ENCODE measurements at regions not wholly inside any gene's neighbourhood (a gene's known extent, or its start where the extent isn't known, plus 50 kb on each side); places are given as distances from the start of the nearest gene placed in this dataset.

DNA sequence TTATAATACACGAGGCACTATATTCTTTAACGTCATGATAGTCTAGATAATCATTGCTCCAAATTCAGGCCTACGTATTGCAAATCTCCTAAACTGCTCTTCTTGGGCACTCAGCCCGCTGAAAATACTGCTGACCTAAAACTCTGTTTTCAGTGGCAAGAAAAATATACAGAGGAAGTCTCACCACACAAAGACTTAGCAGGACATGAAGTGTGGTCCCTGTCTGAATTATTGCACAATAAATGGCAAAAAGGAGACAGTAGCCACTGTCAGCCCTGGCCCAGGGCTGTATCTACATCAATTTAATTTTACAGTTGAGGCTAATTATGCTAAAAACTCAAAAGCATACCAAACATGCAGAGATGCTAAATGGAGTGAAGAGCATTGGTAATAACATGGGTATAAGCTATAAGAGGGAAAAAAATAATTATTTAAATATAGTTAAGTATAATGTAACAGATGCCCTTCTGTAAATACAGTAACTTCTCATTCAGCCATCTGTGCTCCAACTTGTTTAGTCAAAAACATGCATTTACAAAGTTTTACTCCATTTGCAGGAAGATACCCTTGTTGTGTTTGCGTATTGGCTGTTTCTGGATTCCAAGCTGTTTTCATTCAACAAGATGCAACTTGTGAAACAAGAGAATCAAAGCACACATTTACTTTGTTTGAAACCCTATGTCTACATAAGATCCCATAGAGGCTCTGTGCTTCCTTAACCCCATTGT is 800.0 kb upstream of the LUZP2 start:
- TF ChIP-seq, protein P1, sequence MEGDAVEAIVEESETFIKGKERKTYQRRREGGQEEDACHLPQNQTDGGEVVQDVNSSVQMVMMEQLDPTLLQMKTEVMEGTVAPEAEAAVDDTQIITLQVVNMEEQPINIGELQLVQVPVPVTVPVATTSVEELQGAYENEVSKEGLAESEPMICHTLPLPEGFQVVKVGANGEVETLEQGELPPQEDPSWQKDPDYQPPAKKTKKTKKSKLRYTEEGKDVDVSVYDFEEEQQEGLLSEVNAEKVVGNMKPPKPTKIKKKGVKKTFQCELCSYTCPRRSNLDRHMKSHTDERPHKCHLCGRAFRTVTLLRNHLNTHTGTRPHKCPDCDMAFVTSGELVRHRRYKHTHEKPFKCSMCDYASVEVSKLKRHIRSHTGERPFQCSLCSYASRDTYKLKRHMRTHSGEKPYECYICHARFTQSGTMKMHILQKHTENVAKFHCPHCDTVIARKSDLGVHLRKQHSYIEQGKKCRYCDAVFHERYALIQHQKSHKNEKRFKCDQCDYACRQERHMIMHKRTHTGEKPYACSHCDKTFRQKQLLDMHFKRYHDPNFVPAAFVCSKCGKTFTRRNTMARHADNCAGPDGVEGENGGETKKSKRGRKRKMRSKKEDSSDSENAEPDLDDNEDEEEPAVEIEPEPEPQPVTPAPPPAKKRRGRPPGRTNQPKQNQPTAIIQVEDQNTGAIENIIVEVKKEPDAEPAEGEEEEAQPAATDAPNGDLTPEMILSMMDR (IDR thresholded peaks at IDR 0.05), result no peak
- no peak for TF ChIP-seq POLR2A (IDR thresholded peaks at IDR 0.05)
